ENCODE measurements at regions not wholly inside any gene's neighbourhood (a gene's known extent, or its start where the extent isn't known, plus 50 kb on each side); places are given as distances from the start of the nearest gene placed in this dataset.
"Not testable (repeated sequence)": the region's sequence is repeated elsewhere in the genome, so short reads cannot be mapped to it uniquely, and the experiment has no call there.

- TF ChIP-seq TEAD4 (IDR thresholded peaks at IDR 0.05; ENCODE audit: borderline replicate concordance, insufficient read depth); CTCF (IDR thresholded peaks at IDR 0.05); EZH2phosphoT487 (IDR thresholded peaks at IDR 0.05; ENCODE audit: borderline replicate concordance, low read depth); TAF1 (IDR thresholded peaks at IDR 0.05; ENCODE audit: borderline replicate concordance, low read depth, low read length); MAX (IDR thresholded peaks at IDR 0.05; ENCODE audit: low read depth); POLR2AphosphoS5 (IDR thresholded peaks at IDR 0.05; ENCODE audit: low read depth, low read length): not testable (repeated sequence)
- peak in 1 of 2 experiments; percentile 79; a peak in 2 of 4 replicates for TF ChIP-seq EP300 (IDR thresholded peaks at IDR 0.05; ENCODE audit: borderline replicate concordance in 1 of 2, low read depth in 1 of 2, low read length in 1 of 2)
These were observed 314.0 kb downstream of the RAD51AP2 start for GRCh38 chr2:17204214-17204613.
